ENCODE measurements at regions not wholly inside any gene's neighbourhood (a gene's known extent, or its start where the extent isn't known, plus 50 kb on each side); places are given as distances from the start of the nearest gene placed in this dataset.
A peak's percentile ranks its signal among the peaks of the same experiment; 100 is the strongest.

DNA sequence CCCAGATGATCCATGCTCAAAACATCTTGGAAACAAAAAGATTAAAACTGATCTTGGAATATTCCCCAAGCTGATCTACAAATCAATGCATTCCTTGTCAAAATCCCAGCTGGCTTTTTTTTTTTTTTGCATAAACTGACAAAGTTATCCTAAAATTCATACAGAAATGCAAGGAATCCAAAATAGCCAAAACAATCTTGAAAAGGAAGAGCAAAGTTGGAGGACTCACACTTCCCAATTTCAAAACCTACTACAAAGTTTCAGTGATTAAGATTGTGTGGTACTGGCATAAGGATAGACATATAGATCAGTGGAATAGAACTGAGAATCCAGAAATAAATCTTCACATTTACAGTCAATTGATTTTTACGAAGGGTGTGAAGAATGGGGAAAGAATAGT lies 306.8 kb upstream of the MGAT5 start:
- no peak overlapping the region for H3K4me3 ChIP-seq (replicated peaks; ENCODE audit: low read depth, low read length)
- H3K36me3 ChIP-seq (ENCODE audit: control insufficient read depth, insufficient read depth, low read length) = no peaks in the 10 kb centered on the region
- H3K27me3 ChIP-seq (replicated peaks; ENCODE audit: control insufficient read depth, insufficient read depth, low read length) = no peaks in the 10 kb centered on the region
- TF ChIP-seq, protein P1, sequence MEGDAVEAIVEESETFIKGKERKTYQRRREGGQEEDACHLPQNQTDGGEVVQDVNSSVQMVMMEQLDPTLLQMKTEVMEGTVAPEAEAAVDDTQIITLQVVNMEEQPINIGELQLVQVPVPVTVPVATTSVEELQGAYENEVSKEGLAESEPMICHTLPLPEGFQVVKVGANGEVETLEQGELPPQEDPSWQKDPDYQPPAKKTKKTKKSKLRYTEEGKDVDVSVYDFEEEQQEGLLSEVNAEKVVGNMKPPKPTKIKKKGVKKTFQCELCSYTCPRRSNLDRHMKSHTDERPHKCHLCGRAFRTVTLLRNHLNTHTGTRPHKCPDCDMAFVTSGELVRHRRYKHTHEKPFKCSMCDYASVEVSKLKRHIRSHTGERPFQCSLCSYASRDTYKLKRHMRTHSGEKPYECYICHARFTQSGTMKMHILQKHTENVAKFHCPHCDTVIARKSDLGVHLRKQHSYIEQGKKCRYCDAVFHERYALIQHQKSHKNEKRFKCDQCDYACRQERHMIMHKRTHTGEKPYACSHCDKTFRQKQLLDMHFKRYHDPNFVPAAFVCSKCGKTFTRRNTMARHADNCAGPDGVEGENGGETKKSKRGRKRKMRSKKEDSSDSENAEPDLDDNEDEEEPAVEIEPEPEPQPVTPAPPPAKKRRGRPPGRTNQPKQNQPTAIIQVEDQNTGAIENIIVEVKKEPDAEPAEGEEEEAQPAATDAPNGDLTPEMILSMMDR (IDR thresholded peaks at IDR 0.05; ENCODE audit: insufficient read depth, low read length, poor library complexity, severe bottlenecking) = no peak
- DNase-seq (ENCODE audit: extremely low read depth, insufficient read length) = no peak

DNA sequence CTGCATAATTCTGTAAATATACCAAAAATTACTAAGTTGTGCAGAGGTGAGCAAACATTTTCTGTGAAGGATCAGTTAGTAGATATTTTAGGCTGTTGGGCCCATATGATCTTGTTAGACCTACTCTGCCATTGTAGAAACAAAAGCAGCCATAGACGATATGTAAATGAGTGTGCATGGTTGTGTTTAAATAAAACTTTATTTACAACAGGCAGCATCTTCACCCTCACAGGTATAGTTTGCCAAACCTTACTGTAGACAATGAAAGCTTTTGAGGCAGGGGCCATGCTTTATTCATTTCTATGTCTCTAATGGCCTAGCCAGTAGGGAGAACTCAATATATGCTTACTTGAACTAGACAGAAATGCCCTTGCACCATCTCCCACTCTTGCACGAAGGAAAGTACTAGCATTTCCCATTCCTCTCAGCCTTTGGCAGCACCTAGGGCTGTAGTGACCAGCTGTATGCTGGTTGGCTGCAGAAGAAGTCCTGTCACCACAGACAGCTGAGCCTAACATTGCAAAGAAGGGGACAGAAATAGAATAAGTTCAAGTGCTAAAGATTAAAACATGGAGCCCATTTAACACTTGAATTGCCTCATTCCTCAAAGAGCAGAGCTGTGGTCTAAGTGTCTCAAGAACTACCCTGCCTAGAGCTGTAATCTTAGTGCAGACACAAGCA lies 305.1 kb upstream of the MGAT5 start:
- Histone ChIP-seq H3K36me3 (ENCODE audit: control insufficient read depth, insufficient read depth, low read length) (no peaks in the 10 kb centered on the region), H3K4me3 (replicated peaks; ENCODE audit: low read depth, low read length) (no peak overlapping the region), H3K27me3 (replicated peaks; ENCODE audit: control insufficient read depth, insufficient read depth, low read length) (no peaks in the 10 kb centered on the region)
- no peak for DNase-seq (ENCODE audit: extremely low read depth, insufficient read length)
- TF ChIP-seq, protein P1 (IDR thresholded peaks at IDR 0.05; ENCODE audit: insufficient read depth, low read length, poor library complexity, severe bottlenecking) = no peak

DNA sequence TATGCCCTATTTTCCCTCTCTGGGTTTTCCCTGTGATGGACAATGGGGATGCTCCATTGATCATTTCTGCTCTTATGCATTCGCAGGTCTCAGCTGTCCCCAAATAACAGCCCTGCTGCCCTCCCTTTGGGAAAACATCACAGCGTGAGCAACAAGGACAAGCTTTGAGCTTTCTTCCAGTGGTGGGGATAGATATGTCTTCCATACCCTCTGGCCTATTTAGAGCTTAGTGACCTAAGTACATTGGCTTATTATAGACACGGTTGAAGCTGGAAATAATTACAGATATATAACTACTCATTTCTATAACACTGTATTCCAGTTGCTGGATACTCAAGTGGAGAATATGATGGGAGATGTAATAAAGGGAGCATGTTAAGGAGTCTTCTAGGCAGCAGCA lies 304.3 kb upstream of the MGAT5 start:
- H3K36me3 ChIP-seq (ENCODE audit: control insufficient read depth, insufficient read depth, low read length) = no peaks in the 10 kb centered on the region
- TF ChIP-seq, protein P1 (IDR thresholded peaks at IDR 0.05; ENCODE audit: insufficient read depth, low read length, poor library complexity, severe bottlenecking) = no peak
- no peaks in the 10 kb centered on the region for H3K27me3 ChIP-seq (replicated peaks; ENCODE audit: control insufficient read depth, insufficient read depth, low read length)
- DNase-seq (ENCODE audit: extremely low read depth, insufficient read length) = no peak
- H3K4me3 ChIP-seq (replicated peaks; ENCODE audit: low read depth, low read length) = no peak overlapping the region

DNA sequence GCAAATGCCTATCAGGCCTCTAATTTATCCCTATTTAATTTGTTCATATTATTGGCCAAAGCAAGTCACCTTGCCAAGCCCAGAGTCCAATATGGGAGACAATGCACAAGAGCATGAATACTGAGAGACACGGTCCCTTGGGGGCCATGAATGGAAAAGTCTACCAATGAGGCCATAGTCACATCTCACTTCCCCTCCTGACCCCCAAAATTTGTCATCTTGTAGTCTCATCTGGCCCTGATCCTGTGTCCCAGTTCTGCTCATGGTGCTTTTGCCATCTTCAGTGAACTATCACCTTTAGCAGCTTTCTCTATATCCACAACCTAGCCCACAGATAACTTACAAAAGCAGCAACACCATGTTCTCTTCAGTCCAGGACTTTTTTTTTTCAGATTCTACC lies 302.7 kb upstream of the MGAT5 start:
- Histone ChIP-seq H3K4me3 (replicated peaks; ENCODE audit: low read depth, low read length) (no peak overlapping the region), H3K36me3 (ENCODE audit: control insufficient read depth, insufficient read depth, low read length) (no peaks in the 10 kb centered on the region), H3K27me3 (replicated peaks; ENCODE audit: control insufficient read depth, insufficient read depth, low read length) (no peaks in the 10 kb centered on the region)
- TF ChIP-seq, protein P1 (IDR thresholded peaks at IDR 0.05; ENCODE audit: insufficient read depth, low read length, poor library complexity, severe bottlenecking) = no peak
- no peak for DNase-seq (ENCODE audit: extremely low read depth, insufficient read length)

DNA sequence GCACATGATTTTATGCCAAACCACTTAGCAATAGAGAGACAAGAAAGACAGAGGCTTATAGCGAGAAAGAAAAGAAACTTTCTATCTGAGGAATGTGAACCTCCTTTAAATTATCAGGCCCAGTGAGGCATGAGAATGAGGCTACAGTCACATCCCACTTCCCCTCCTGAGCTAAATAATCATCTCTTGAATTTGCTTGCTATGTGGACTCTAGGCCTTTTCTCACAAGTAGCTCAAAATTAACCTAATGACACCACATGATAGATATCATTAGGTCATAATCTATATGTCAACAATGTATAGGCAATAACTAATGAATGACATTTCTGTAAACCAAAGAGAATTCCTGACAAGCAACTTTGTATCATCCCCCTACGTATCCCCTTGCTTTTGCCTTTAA lies 301.5 kb upstream of the MGAT5 start:
- Histone ChIP-seq H3K36me3 (ENCODE audit: control insufficient read depth, insufficient read depth, low read length) (no peaks in the 10 kb centered on the region), H3K27me3 (replicated peaks; ENCODE audit: control insufficient read depth, insufficient read depth, low read length) (no peaks in the 10 kb centered on the region), H3K4me3 (replicated peaks; ENCODE audit: low read depth, low read length) (no peak overlapping the region)
- DNase-seq (ENCODE audit: extremely low read depth, insufficient read length) = peak; percentile 59
- TF ChIP-seq, protein P1 (IDR thresholded peaks at IDR 0.05; ENCODE audit: insufficient read depth, low read length, poor library complexity, severe bottlenecking) = no peak

DNA sequence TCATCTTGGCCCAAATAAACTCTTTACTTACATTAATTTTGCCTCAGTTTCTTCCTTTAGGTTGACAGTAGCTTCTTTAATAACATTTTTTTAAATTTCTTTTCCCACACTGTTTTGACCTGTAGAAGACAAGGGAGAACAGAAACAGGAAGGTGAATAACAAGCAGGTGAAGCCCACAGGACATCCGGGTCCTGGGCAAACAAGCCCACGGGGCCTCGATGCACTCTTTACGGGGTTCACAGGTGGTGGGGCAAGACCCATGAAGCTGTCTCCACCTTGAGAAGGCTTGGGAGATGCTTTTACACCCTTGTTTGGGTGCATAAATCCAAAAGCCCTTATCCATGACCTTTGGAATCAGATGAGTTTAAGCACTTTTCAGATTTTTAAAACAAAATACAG lies 301.0 kb upstream of the MGAT5 start:
- Histone ChIP-seq H3K4me3 (replicated peaks; ENCODE audit: low read depth, low read length) (no peak overlapping the region), H3K36me3 (ENCODE audit: control insufficient read depth, insufficient read depth, low read length) (no peaks in the 10 kb centered on the region), H3K27me3 (replicated peaks; ENCODE audit: control insufficient read depth, insufficient read depth, low read length) (no peaks in the 10 kb centered on the region)
- no peak for DNase-seq (ENCODE audit: extremely low read depth, insufficient read length)
- TF ChIP-seq, protein P1 (IDR thresholded peaks at IDR 0.05; ENCODE audit: insufficient read depth, low read length, poor library complexity, severe bottlenecking) = no peak
